ENCODE measurements at regions not wholly inside any gene's neighbourhood (a gene's known extent, or its start where the extent isn't known, plus 50 kb on each side); places are given as distances from the start of the nearest gene placed in this dataset.

DNA sequence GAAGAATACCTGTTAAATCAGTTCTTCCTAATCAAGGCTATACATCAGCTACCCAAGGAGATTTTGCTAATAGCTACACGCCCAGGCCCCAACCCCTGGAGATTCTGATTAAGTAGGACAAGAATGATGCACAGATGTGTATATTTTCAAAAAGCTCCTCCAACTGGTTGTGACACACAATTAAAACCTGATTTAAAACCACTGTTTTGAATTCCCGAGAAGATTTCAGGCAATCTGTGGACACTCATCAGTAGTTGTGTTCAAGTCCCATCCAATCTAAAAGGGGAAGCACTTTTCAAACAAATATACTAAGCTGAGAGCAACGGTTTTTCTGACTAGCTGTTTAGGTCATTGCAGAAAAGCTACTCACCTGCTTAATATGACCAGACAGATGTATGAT is 118.9 kb upstream of the NHSL1 start:
- TF ChIP-seq, protein P1, sequence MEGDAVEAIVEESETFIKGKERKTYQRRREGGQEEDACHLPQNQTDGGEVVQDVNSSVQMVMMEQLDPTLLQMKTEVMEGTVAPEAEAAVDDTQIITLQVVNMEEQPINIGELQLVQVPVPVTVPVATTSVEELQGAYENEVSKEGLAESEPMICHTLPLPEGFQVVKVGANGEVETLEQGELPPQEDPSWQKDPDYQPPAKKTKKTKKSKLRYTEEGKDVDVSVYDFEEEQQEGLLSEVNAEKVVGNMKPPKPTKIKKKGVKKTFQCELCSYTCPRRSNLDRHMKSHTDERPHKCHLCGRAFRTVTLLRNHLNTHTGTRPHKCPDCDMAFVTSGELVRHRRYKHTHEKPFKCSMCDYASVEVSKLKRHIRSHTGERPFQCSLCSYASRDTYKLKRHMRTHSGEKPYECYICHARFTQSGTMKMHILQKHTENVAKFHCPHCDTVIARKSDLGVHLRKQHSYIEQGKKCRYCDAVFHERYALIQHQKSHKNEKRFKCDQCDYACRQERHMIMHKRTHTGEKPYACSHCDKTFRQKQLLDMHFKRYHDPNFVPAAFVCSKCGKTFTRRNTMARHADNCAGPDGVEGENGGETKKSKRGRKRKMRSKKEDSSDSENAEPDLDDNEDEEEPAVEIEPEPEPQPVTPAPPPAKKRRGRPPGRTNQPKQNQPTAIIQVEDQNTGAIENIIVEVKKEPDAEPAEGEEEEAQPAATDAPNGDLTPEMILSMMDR (conservative IDR thresholded peaks at IDR 0.05; ENCODE audit: low read depth, low read length), result no peak
- no peak for DNase-seq (ENCODE audit: low read depth)
- H3K4me3 ChIP-seq (ENCODE audit: low read depth, low read length), result no peak overlapping the region

- TF ChIP-seq, protein P1 (conservative IDR thresholded peaks at IDR 0.05; ENCODE audit: low read depth, low read length), result no peak
- no peak overlapping the region for H3K4me3 ChIP-seq (ENCODE audit: low read depth, low read length)
- no peak for DNase-seq (ENCODE audit: low read depth)
These were observed 121.3 kb upstream of the NHSL1 start for GRCh38 chr6:138620630-138621029.

- H3K4me3 ChIP-seq (ENCODE audit: low read depth, low read length), result no peak overlapping the region
- TF ChIP-seq, protein P1 (conservative IDR thresholded peaks at IDR 0.05; ENCODE audit: low read depth, low read length), result no peak
- DNase-seq (ENCODE audit: low read depth), result no peak
These were observed 123.7 kb upstream of the NHSL1 start for GRCh38 chr6:138622967-138623366.

DNA sequence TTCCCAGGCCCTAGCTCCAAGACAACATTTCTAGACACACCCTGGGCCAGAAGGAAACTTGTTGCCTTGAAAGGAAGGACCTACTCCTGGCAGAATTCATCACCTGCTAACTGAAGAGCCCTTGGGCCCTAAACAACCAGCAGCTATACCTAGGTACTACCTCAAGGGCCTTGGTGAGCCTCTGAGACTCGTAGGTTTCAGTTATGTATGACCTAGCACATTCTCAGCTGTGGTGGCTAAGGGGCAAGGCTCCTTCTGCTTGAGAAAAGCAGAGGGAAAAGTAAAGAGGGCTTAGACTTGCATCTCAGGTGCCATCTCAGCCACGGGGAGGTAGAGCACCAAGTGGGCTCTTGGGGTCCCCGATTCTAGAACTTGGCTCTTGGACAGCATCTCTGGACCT is 132.3 kb upstream of the NHSL1 start:
- DNase-seq (ENCODE audit: low read depth), result no peak
- TF ChIP-seq, protein P1 (conservative IDR thresholded peaks at IDR 0.05; ENCODE audit: low read depth, low read length), result no peak
- H3K4me3 ChIP-seq (ENCODE audit: low read depth, low read length), result no peak overlapping the region

DNA sequence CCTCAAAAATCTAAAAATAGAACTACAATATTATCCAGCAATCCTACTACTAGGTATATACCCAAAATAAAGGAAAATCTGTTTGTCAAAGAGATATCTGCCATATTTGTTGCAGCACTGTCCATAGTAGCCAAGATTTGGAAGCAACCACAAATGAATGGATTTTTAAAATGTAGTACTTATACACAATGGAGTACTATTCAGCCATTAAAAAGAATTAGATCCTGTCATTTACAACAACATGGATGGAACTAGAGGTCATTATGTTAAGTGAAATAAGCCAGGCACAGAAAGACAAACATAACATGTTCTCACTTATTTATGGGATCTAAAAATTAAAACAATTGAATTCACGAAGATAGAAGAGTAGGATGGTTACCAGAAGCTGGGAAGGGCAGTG is 135.7 kb upstream of the CCDC28A start:
- TF ChIP-seq, protein P1 (conservative IDR thresholded peaks at IDR 0.05; ENCODE audit: low read depth, low read length), result no peak
- no peak overlapping the region for H3K4me3 ChIP-seq (ENCODE audit: low read depth, low read length)
- DNase-seq (ENCODE audit: low read depth), result no peak

GRCh38 chr6:138638604-138639003 is 135.0 kb upstream of the CCDC28A start:
- DNase-seq (ENCODE audit: low read depth), result no peak
- TF ChIP-seq, protein P1 (conservative IDR thresholded peaks at IDR 0.05; ENCODE audit: low read depth, low read length), result no peak
- no peak overlapping the region for H3K4me3 ChIP-seq (ENCODE audit: low read depth, low read length)

DNA sequence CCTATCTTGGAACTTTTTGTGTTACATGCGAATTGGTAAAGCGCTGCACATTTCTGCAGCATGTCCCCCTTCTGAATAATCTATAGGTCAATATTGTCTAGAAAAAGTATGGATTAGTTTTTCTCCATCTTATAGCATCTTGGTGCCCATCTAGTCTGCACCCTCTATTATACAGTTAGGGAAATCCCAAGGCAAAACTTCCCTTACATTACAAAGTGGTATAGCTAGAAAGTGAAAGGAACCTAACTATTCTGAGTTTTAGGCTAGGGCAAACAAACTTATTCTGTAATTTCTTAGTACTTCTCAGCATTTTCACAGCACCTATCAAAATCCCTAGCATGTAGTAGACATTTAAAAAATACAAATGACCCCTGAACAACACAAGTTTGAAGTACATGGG is 133.5 kb upstream of the CCDC28A start:
- H3K4me3 ChIP-seq (ENCODE audit: low read depth, low read length), result no peak overlapping the region
- no peak for DNase-seq (ENCODE audit: low read depth)
- TF ChIP-seq, protein P1 (conservative IDR thresholded peaks at IDR 0.05; ENCODE audit: low read depth, low read length), result no peak

Data from choroid plexus epithelial cell (primary cell).